ENCODE measurements at regions not wholly inside any gene's neighbourhood (a gene's known extent, or its start where the extent isn't known, plus 50 kb on each side); places are given as distances from the start of the nearest gene placed in this dataset.

DNA sequence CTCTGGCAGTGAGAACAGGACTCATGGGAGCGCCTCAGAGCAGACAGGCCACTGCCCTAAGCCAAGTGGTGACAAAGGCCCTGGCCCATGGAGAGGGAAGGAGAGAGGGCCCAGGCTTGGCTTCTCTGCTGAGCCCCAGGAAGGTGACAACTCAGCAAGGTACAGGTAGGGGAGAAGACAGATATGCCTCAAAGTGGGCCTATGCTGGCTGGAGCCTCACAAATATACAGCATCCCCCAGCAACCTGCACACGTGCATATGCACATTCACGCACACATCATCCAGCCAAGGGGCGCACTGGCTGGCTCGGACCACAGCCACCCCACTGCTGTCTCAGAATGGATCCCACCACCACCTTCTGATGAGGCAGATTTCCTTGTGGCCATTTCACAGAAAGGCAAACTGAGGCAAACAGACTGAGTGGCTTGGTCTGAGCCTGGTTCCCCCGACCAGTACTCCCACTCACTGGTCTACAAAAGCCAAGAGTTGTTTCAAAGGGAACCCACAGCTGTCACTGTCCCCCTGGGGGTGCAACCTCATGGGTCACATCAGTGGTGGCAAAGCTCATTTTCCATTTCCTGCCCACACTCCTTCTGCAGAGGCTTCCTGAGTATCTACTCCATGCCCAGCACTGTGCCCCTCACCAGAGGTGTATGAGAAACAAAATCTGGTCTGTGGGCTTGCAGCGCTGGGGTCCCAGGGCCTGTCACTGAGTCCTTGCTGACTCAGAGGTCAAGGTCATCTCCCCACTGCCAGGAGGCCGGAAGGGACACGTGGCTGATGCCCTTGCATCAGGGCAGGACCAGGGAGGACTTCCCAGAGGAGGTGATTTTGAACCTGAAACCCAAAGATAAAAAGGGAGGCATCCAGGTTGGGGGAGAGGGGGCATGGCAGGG, 67.3 kb upstream of the PRR5 start:
- Histone ChIP-seq H2AK5ac (ENCODE audit: low read depth, low read length) (no peak overlapping the region), H3K4me2 (ENCODE audit: low read depth, low read length) (no peak overlapping the region), H3K14ac (replicated peaks; ENCODE audit: low read depth, low read length) (no peak overlapping the region), H2BK120ac (ENCODE audit: low read depth, low read length) (no peak overlapping the region), H3K36me3 (ENCODE audit: control insufficient read depth, insufficient read depth, low read length) (no peaks in the 10 kb centered on the region), H3K9me3 (ENCODE audit: control insufficient read depth, insufficient read depth, low read length) (no peaks in the 10 kb centered on the region), H2AK9ac (replicated peaks; ENCODE audit: low read depth, low read length, poor library complexity) (no peak overlapping the region), H2BK5ac (ENCODE audit: low read depth, low read length, poor library complexity, severe bottlenecking) (no peak overlapping the region), H3K9me1 (ENCODE audit: insufficient read depth, low read length) (no peaks in the 10 kb centered on the region), H4K8ac (ENCODE audit: low read depth in 2 of 2, low read length in 2 of 2) (no peak overlapping the region), H3K27ac (ENCODE audit: insufficient read depth, low read length) (no peak overlapping the region), H3K4ac (ENCODE audit: low read depth, low read length) (no peak overlapping the region), H2BK20ac (ENCODE audit: low read depth, low read length) (no peak overlapping the region), H4K91ac (ENCODE audit: insufficient read depth, low read depth, low read length) (no peak overlapping the region), H3K27me3 (ENCODE audit: control insufficient read depth, insufficient read depth, low read length) (0 out of 2 replicates have a peak, but pooled peaks cover under 1% of the 10 kb centered on the region), H3K9ac (ENCODE audit: low read depth, low read length) (no peak overlapping the region), H2BK15ac (ENCODE audit: low read depth, low read length) (no peak overlapping the region), H4K5ac (ENCODE audit: low read depth, low read length) (no peak overlapping the region), H2AFZ (replicated peaks; ENCODE audit: low read length, poor library complexity) (no peak overlapping the region), H3K4me3 (ENCODE audit: insufficient read depth, low read depth, low read length) (no peak overlapping the region), H3K4me1 (ENCODE audit: control insufficient read depth, insufficient read depth, low read length) (peaks cover 3% of the 10 kb centered on the region; the same call in 1 of the 2 replicates), H4K20me1 (ENCODE audit: insufficient read depth, low read length) (no peaks in the 10 kb centered on the region), H3K18ac (ENCODE audit: low read depth, low read length) (no peak overlapping the region), H3K56ac (ENCODE audit: extremely low read depth, insufficient read depth, low read length) (no peak overlapping the region), H3K23ac (ENCODE audit: low read depth, low read length) (no peak overlapping the region), H3K79me1 (ENCODE audit: low read depth in 1 of 2, low read length in 2 of 2) (no peaks in the 10 kb centered on the region)
- in situ Hi-C loops (cut with MboI; ENCODE audit: low sequenced_read_pairs) (loop anchor here (25.0 kb wide), 1 partner anchor 1247 kb away; no protein-coding TSS in a partner anchor), dilution Hi-C loops (cut with HindIII; ENCODE audit: low sequenced_read_pairs, unreplicated experiment) (no loop called here), intact Hi-C loops (cut with micrococcal nuclease) (no loop called here)
- CTCF ChIA-PET: no interaction called here
- TF ChIP-seq MXI1 (IDR thresholded peaks at IDR 0.05; ENCODE audit: borderline replicate concordance, low read depth, low read length) (no peak), RCOR1 (IDR thresholded peaks at IDR 0.05; ENCODE audit: insufficient replicate concordance, low read length) (no peak), POLR2A (IDR thresholded peaks at IDR 0.05; ENCODE audit: low read depth, low read length) (no peak), RFX5 (IDR thresholded peaks at IDR 0.05; ENCODE audit: low read depth, low read length) (no peak), MAFK (IDR thresholded peaks at IDR 0.05; ENCODE audit: low read depth, low read length) (no peak), FOS (IDR thresholded peaks at IDR 0.05; ENCODE audit: low read depth, low read length) (no peak), MAZ (IDR thresholded peaks at IDR 0.05; ENCODE audit: borderline replicate concordance, low read depth, low read length) (no peak), NFE2L2 (IDR thresholded peaks at IDR 0.05; ENCODE audit: low read depth, low read length) (no peak), BHLHE40 (IDR thresholded peaks at IDR 0.05; ENCODE audit: low read depth, low read length) (no peak), SMC3 (IDR thresholded peaks at IDR 0.05; ENCODE audit: low read depth, low read length) (no peak), CEBPB (IDR thresholded peaks at IDR 0.05; ENCODE audit: low read depth, low read length) (no peak), CHD1 (IDR thresholded peaks at IDR 0.05; ENCODE audit: low read depth, low read length) (no peak)
- TF ChIP-seq, protein P1, sequence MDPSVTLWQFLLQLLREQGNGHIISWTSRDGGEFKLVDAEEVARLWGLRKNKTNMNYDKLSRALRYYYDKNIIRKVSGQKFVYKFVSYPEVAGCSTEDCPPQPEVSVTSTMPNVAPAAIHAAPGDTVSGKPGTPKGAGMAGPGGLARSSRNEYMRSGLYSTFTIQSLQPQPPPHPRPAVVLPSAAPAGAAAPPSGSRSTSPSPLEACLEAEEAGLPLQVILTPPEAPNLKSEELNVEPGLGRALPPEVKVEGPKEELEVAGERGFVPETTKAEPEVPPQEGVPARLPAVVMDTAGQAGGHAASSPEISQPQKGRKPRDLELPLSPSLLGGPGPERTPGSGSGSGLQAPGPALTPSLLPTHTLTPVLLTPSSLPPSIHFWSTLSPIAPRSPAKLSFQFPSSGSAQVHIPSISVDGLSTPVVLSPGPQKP (IDR thresholded peaks at IDR 0.05; ENCODE audit: borderline replicate concordance, low read depth, low read length): no peak
- TF ChIP-seq, protein P2, sequence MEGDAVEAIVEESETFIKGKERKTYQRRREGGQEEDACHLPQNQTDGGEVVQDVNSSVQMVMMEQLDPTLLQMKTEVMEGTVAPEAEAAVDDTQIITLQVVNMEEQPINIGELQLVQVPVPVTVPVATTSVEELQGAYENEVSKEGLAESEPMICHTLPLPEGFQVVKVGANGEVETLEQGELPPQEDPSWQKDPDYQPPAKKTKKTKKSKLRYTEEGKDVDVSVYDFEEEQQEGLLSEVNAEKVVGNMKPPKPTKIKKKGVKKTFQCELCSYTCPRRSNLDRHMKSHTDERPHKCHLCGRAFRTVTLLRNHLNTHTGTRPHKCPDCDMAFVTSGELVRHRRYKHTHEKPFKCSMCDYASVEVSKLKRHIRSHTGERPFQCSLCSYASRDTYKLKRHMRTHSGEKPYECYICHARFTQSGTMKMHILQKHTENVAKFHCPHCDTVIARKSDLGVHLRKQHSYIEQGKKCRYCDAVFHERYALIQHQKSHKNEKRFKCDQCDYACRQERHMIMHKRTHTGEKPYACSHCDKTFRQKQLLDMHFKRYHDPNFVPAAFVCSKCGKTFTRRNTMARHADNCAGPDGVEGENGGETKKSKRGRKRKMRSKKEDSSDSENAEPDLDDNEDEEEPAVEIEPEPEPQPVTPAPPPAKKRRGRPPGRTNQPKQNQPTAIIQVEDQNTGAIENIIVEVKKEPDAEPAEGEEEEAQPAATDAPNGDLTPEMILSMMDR (conservative IDR thresholded peaks at IDR 0.05; ENCODE audit: low read depth, low read length): no peak
- BruUV-seq (replicated peaks): no TSS peak
- 89% methylated on average over 3 of the region's 9 CpGs; no CpG with 5 or more reads in 1 of the 2 experiments for WGBS, 2 experiments (ENCODE audit: extremely low coverage in 2 of 2, insufficient read length in 1 of 2)
- DNase-seq: no peak
- no peak for ATAC-seq (ENCODE audit: low read depth)
- POLR2A ChIA-PET (ENCODE audit: unreplicated experiment): no interaction called here
